HUES6 (cell line): ENCODE measurements at regions not wholly inside any gene's neighbourhood (a gene's known extent, or its start where the extent isn't known, plus 50 kb on each side); places are given as distances from the start of the nearest gene placed in this dataset.
"Not testable (repeated sequence)": the region's sequence is repeated elsewhere in the genome, so short reads cannot be mapped to it uniquely, and the experiment has no call there.

Experiments
- H3K27ac ChIP-seq: 2 replicates; pipeline ENCODE4 v1.7.0; 2013; ENCODE audit warnings: low read depth, mild to moderate bottlenecking, low read length, inconsistent platforms
- H3K27me3 ChIP-seq: 2 replicates; pipeline ENCODE4 v1.6.1; 2013; ENCODE audit warnings: low read length; ENCODE audit not compliant: control insufficient read depth, insufficient read depth
- H3K36me3 ChIP-seq: 2 replicates; pipeline ENCODE4 v1.6.1; 2013; ENCODE audit warnings: low read length; ENCODE audit not compliant: control insufficient read depth, insufficient read depth
- H3K4me1 ChIP-seq: 2 replicates; pipeline ENCODE4 v1.6.1; 2013; ENCODE audit warnings: low read length; ENCODE audit not compliant: control insufficient read depth, insufficient read depth
- H3K4me3 ChIP-seq: 2 replicates; pipeline ENCODE4 v1.5.1; 2013; ENCODE audit warnings: low read depth, low read length
- H3K9ac ChIP-seq: one replicate; pipeline ENCODE4 v1.6.1; 2013; ENCODE audit warnings: mild to moderate bottlenecking, low read length
- H3K9me3 ChIP-seq: 2 replicates; pipeline ENCODE4 v1.6.1; 2013; ENCODE audit warnings: low read depth, low read length; ENCODE audit not compliant: control insufficient read depth, insufficient read depth

DNA sequence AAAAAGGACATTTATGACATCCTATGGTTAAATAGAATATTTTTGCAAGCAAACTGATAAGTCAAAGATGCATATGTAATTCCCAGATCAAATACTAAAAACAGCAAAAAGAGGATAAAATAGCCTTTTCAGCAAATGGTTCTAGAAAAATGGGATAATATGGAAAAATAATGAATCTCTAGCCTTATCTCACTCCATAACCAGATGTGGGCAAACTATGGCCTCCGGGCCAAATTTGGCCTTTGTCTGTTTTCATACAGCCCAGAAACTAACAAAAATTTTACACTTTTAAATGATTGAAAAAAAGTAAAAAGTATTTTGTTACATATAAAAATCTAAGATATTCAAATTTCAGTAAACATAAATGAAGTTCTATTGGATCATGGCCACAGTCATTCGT, 215.4 kb upstream of the PRSS1 start:
- H3K36me3 ChIP-seq = no peaks in the 10 kb centered on the region
- H3K9ac ChIP-seq = no peak overlapping the region
- no peaks in the 10 kb centered on the region for H3K27me3 ChIP-seq
- H3K27ac ChIP-seq = no peak overlapping the region
- H3K4me1 ChIP-seq = peaks cover 2% of the 10 kb centered on the region; the same call in 1 of the 2 replicates
- no peak overlapping the region for H3K4me3 ChIP-seq
- no peaks in the 10 kb centered on the region for H3K9me3 ChIP-seq

DNA sequence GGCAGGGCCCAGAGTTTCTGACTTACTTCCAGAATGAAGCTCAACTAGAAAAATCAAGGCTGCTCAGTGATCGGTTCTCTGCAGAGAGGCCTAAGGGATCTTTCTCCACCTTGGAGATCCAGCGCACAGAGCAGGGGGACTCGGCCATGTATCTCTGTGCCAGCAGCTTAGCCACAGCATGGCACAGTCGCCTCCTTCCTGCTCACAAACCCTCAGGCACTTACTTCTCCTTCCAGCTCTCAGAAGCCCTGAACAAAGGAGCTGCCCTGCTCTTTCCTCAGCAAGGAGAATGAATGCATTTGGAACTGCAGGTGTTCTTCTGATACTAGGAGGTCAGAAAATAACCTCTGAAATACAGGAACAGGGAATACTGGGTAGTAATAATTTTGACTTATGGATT, 219.7 kb upstream of the PRSS1 start:
- Histone ChIP-seq H3K4me3 (no peak overlapping the region), H3K36me3 (no peaks in the 10 kb centered on the region), H3K27me3 (no peaks in the 10 kb centered on the region), H3K9ac (no peak overlapping the region), H3K4me1 (no peaks in the 10 kb centered on the region), H3K27ac (no peak overlapping the region), H3K9me3 (no peaks in the 10 kb centered on the region)

DNA sequence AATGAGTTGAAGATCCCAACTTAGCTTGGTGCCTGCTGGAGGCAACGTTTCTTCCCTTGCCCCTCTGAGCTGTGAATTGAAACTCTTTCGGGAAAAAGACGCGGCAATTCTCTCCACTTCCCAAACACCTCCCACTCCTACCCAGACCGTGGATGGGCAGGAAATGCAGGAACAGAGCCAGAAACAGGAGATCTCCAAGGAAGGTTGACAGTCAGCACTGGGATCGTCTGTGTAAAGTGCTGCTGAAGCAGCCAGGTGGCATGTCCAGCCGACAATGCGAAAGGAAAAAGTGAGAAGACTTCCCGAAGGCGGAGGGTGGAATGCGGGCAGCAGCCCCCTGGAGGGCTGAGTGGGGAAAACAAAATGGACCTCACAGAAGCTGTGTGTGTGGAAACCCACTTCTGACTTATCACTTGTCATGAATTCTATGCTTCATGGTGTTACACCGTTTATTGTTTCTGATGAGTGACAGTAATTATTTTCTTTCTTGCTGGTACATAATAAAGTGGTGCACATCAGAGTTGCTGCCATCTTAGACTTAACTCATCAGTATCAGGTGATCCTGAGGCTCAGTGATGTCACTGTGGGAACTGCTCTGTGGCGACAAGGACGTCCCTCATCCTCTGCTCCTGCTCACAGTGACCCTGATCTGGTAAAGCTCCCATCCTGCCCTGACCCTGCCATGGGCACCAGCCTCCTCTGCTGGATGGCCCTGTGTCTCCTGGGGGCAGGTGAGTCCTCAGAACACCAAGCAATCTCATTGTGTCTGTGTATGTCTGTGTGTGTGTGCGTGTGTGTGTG, 220.5 kb upstream of the PRSS1 start:
- Histone ChIP-seq H3K27ac (no peak overlapping the region), H3K36me3 (no peaks in the 10 kb centered on the region), H3K4me3 (no peak overlapping the region), H3K9me3 (no peaks in the 10 kb centered on the region), H3K27me3 (no peaks in the 10 kb centered on the region), H3K4me1 (no peaks in the 10 kb centered on the region), H3K9ac (no peak overlapping the region)

DNA sequence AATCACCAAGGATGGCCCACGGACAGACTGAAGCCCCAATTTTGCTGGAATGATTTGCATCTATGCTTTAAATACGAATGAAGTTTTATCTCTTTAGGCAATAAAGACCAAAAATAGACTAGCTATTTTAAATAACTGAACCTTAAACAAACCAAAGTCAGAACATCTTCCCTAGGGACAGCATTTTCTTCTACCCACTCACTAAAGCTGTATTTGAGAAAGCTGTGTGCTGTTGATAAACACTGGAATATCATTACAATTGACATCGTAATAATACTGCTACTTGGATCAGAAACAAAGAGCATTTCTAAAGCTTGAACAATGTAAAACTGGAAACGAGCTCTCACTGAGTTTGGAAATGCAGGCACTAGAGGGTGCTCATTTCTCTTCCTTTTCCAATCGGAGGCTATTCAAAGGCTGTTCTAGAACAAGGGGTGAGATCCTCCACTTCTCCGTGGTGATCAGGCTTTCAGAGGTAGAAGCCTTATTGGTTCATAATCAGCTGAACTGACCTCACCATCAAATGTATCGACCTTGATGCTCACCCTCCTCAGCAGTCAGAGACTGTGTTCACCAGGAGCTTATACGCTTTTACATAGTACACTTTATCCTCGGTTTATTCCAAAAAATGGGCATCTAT, 225.3 kb upstream of the PRSS1 start:
- Histone ChIP-seq H3K27me3 (no peaks in the 10 kb centered on the region; the same call in 1 of the 2 replicates), H3K36me3 (no peaks in the 10 kb centered on the region), H3K4me3 (no peak overlapping the region), H3K9ac (no peak overlapping the region), H3K4me1 (no peaks in the 10 kb centered on the region), H3K9me3 (no peaks in the 10 kb centered on the region), H3K27ac (no peak overlapping the region)

DNA sequence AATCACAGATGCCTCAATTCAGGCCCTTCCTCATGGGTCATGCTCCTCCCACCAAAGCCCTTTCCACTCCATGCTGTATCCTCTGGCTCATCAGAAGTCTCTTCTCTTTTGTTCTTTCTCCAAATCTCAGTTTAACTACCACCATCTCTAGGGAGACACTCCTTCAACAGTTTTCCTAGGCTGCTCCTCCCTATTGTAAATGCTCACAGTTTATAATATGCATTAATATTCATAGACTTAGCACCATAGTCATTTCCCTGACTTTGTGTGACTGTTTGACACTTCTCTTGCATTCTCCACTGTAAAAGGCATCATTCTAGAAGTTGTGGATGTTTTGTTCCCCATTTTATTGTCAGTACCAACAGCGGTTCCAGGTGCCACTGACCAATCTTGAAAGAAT, 226.5 kb upstream of the PRSS1 start:
- Histone ChIP-seq H3K4me1 (no peaks in the 10 kb centered on the region), H3K27ac (no peak overlapping the region), H3K27me3 (no peaks in the 10 kb centered on the region; the same call in 1 of the 2 replicates), H3K9me3 (no peaks in the 10 kb centered on the region), H3K36me3 (no peaks in the 10 kb centered on the region), H3K4me3 (no peak overlapping the region), H3K9ac (no peak overlapping the region)

DNA sequence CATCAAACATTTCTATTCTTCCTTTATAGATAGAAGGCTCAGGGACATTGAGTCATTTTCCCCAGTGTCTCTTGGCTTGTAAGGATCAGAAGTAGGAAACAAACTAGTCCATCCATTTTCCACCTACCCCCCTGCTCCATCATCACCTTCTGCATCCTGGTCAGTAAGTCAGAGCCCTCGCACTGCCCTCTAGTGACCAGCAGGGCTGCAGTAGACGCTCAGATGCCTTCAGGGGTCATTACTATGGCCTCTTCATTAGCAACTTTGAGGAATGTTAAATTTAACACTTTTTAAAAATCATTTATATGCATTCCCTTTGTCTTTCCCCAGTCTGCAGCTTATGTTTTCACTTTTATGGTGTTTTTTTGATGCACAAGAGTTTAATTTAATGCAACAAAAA, 228.4 kb upstream of the PRSS1 start:
- H3K4me1 ChIP-seq, H3K4me3 ChIP-seq, H3K27ac ChIP-seq, H3K9me3 ChIP-seq, H3K27me3 ChIP-seq, H3K36me3 ChIP-seq, H3K9ac ChIP-seq: not testable (repeated sequence)

DNA sequence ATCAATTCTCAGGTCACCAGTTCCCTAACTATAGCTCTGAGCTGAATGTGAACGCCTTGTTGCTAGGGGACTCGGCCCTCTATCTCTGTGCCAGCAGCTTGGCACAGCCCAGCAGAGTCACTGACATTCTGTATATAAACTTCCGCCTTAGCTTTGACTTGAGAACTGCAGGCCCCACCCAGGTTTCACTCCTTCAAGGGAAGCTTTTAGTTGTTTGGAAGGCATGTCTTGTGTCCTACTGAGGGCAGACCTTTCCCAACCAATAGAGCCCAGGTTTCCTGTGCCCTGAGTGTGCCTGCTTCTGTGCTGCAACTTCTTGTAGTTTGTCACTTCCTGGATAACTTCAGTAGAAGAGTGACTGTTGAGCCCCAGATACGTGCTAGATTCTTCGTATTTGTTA, 228.8 kb upstream of the PRSS1 start:
- H3K36me3 ChIP-seq, H3K27me3 ChIP-seq, H3K27ac ChIP-seq, H3K9me3 ChIP-seq, H3K4me1 ChIP-seq, H3K4me3 ChIP-seq, H3K9ac ChIP-seq: not testable (repeated sequence)

DNA sequence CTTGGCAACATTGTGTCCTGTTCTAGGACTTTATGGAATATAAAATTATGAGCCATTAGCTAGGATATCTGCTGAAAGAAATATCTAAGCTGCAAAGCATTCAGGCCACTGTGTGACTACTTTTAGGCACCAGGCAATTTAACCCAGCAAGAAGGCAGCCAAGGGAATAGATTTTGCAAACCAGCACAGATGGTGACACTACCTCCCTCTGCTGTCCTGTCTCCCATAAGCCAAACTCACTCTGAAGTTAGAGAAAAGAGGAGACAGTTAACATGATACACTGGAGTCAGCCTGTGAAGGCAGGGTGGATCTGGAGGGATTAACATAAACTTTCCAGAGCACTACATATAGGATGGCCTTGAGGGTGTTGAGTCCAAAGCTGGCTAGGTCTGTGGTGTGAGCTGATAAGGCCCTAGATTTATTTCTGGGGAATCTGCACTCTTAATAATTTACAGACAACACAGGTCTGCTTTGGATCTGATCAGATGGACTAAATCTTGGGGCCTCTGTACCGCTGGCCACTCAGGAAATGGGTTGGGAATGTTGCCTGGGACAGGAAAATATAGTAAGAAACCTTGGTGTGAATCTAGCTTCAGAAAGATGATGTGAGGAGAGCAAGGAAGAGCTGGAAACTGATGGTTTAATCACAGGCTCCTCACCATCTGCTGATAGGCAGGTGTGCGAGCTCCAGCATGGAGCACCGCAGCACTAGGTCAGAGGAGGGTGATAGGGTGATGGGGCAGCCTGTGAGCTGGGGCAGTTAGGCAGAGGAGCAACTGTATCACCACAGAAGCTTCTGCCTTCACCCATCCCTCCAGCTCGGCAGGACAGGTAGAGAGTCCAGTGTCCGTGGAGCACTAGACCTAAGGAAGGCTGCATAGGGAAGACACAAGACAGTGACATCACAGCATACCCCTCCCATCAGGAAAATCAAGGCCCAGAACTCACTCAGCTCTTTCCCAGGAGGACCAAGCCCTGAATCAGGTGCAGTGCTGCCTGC, 229.9 kb upstream of the PRSS1 start:
- Histone ChIP-seq H3K36me3 (no peaks in the 10 kb centered on the region), H3K27ac (no peak overlapping the region), H3K9ac (no peak overlapping the region), H3K4me1 (no peaks in the 10 kb centered on the region), H3K4me3 (no peak overlapping the region), H3K9me3 (no peaks in the 10 kb centered on the region), H3K27me3 (no peaks in the 10 kb centered on the region; the same call in 1 of the 2 replicates)

DNA sequence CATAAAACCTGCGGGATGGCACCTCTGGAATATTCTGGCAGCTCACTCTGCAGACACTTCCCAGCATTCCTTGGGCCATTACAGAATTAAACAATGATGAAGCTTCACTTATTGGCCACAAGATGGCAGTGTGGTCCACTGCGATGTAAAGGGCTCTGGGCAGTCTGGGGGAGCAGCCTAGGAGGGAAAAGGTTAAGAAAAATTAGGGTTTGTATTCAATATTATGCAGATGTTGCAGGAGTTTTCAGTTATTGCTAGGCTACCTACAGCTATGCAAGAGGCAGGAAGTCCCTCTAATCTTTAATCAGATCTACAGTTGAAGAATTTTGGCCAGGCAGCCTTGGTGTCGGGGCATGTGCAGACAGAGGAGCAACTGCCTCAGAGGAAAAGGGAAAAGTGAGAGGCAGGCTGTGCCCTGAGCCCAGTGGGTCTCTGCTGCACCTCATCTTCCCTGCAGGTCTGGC, 233.2 kb upstream of the PRSS1 start:
- H3K27ac ChIP-seq = no peak overlapping the region
- no peaks in the 10 kb centered on the region for H3K4me1 ChIP-seq
- H3K9me3 ChIP-seq = no peaks in the 10 kb centered on the region
- no peaks in the 10 kb centered on the region for H3K27me3 ChIP-seq
- H3K36me3 ChIP-seq = no peaks in the 10 kb centered on the region
- no peak overlapping the region for H3K4me3 ChIP-seq
- H3K9ac ChIP-seq = no peak overlapping the region

DNA sequence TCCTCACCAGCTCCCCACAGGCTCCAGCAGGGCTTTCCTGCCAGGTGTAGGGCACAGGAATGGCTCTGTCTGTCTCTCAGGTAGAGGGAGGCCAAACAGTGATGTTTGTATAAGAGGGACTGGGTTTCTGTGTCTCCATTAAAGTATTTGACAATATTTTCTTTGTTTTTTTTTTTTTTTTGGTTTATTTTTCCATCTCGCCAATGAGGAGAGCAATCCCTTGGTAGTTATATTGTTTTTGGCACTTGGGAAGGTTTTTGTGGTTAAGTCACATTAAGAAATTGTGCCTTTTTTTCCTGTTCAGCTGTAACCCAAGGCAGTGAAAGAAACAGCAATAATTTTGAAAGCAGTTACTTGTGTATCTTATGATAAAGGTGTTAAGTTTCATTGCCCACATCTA, 234.6 kb upstream of the PRSS1 start:
- H3K27ac ChIP-seq, H3K4me3 ChIP-seq, H3K27me3 ChIP-seq, H3K9me3 ChIP-seq, H3K9ac ChIP-seq, H3K36me3 ChIP-seq, H3K4me1 ChIP-seq: not testable (repeated sequence)
